HuH-7 (cell line): ENCODE measurements at regions not wholly inside any gene's neighbourhood (a gene's known extent, or its start where the extent isn't known, plus 50 kb on each side); places are given as distances from the start of the nearest gene placed in this dataset.

Source experiments
- DNase-seq: peaks from one replicate; pipeline ENCODE4 v3.0.0; 2011; ENCODE audit warnings: low spot score

GRCh38 chr1:112783059-112783458 lies 67.9 kb upstream of the PPM1J start:
- DNase-seq = no peak

GRCh38 chr1:112779665-112780526 lies 64.8 kb upstream of the PPM1J start:
- no peak for DNase-seq

- DNase-seq = no peak
Measured at GRCh38 chr1:112778137-112778536, 63.0 kb upstream of the PPM1J start.

GRCh38 chr1:112776688-112777087 lies 61.6 kb upstream of the PPM1J start:
- no peak for DNase-seq

GRCh38 chr1:112772781-112773180 lies 57.6 kb upstream of the PPM1J start:
- DNase-seq = no peak

- no peak for DNase-seq
Measured at GRCh38 chr1:112770724-112771123, 55.6 kb upstream of the PPM1J start.

GRCh38 chr1:112769611-112770010 lies 54.5 kb upstream of the PPM1J start:
- DNase-seq = no peak

- DNase-seq = no peak
Measured at GRCh38 chr1:112767646-112768045, 52.5 kb upstream of the PPM1J start.
